ENCODE measurements at regions not wholly inside any gene's neighbourhood (a gene's known extent, or its start where the extent isn't known, plus 50 kb on each side); places are given as distances from the start of the nearest gene placed in this dataset.

DNA sequence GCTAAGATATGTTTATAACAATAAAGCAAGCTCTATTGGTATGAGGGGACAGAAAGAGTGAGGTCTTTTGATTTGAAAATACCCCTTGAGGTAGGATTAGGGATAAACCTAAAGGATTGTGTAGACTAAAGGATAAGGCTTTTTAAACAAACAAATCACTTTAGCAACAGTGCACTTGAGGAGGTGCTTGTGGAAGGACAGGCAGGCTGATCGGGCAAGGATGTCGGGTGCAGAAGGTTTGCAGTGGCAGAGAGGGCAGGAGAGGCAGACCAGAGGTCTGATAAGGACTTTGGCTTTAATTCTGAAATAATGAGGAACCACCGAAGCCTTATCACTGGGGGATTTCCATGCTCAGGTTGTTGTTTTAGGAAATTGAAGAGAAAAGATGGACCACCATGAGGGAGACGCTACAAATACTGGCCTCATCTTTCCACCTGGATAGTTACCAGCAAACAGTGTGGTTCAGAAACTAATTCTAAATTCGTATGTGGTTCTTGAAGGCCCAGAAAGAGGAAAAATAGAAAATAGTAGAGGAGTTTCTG is 119.5 kb upstream of the KLF6 start:
- ChIA-PET POLR2A (interaction anchor here (2.8 to 4.5 kb wide), 2 partner anchors 119 to 120 kb away, joined by 8 to 58 read pairs; partner anchors contain the start of gene KLF6), CTCF (no interaction called here)
- no peaks in the 10 kb centered on the region for H3K27me3 Mint-ChIP-seq
- ATAC-seq (ENCODE audit: low read depth) = peak; percentile 15
- TF ChIP-seq, protein P1, sequence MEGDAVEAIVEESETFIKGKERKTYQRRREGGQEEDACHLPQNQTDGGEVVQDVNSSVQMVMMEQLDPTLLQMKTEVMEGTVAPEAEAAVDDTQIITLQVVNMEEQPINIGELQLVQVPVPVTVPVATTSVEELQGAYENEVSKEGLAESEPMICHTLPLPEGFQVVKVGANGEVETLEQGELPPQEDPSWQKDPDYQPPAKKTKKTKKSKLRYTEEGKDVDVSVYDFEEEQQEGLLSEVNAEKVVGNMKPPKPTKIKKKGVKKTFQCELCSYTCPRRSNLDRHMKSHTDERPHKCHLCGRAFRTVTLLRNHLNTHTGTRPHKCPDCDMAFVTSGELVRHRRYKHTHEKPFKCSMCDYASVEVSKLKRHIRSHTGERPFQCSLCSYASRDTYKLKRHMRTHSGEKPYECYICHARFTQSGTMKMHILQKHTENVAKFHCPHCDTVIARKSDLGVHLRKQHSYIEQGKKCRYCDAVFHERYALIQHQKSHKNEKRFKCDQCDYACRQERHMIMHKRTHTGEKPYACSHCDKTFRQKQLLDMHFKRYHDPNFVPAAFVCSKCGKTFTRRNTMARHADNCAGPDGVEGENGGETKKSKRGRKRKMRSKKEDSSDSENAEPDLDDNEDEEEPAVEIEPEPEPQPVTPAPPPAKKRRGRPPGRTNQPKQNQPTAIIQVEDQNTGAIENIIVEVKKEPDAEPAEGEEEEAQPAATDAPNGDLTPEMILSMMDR (IDR thresholded peaks at IDR 0.05) = no peak
- peaks cover 4% of the 10 kb centered on the region for H3K9me3 Mint-ChIP-seq
- H3K4me3 Mint-ChIP-seq = peak overlapping the region; percentile 26
- no peak for DNase-seq
- H3K36me3 Mint-ChIP-seq (ENCODE audit: low read depth) = no peaks in the 10 kb centered on the region
- intact Hi-C loops (cut with micrococcal nuclease) = no loop called here
- peaks cover 54% of the 10 kb centered on the region for H3K4me1 Mint-ChIP-seq
- H3K27ac Mint-ChIP-seq = peak overlapping the region; percentile 85

DNA sequence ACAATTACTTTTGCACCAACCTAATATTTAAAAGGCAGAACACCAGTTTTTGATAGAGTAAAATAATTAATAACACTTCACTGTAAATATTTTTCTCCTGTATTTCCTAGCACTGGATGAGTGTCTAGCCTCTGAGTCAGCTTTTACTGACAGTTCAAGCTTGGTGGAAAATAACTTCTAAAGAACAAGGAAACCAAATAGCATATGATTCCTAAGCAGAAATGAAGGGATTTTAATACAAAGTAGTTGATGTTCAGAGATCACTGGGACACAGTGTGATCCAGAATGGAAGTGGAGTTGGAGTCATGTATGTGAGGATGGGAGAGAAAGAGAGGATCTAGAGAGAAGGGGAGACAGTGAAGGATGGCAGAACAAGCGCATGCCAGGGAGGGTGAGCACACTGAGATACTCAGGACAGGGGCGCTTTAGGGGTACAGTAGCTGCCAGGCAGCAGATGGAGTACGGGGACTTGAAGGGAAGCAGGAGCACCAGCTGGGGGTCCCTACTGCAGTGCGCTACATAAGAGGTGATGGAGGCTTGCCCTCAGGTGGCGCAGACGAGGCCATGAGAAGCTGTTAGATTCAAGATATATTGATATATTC is 117.9 kb upstream of the KLF6 start:
- ATAC-seq (ENCODE audit: low read depth) = peak; percentile 32
- CTCF ChIA-PET = no interaction called here
- peak overlapping the region; percentile 87 for H3K27ac Mint-ChIP-seq

DNA sequence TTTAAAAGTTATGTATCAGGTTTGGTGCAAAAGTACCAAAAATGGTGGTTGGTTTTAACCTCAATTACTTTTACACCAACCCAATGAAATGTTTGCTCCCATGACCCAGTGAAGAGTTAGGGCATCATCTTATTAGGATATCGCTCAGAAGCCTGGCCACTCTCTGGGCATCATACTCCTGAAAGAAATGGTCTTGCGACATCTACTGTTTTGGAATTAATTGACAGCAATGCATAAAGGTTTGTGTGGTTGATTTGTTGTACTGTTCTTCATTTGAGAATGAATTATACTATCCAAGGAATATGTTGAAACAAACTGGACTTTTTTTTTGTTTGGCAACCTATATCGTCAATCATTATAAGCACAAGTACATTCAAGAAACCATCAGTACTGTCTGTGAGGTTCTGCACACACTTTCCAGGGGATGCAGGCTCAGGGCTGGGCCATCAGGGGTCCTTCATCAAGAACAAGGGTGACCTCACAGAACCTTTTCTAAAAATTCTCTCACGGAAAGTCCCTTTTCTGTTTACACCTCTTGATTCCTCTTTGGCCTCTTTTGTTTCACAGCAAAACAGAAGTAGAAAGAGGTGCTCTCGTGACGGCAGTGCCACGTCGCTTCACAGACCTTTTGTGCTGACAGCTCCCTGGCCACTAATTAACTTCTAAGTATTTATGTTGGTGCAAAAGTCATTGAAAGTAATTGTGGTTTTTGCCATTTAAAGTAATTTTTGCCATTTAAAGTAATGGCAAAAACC is 117.2 kb upstream of the KLF6 start:
- Mint-ChIP-seq H3K4me3 (peak overlapping the region; percentile 58), H3K27ac (peak overlapping the region; percentile 87), H3K36me3 (ENCODE audit: low read depth) (no peaks in the 10 kb centered on the region), H3K4me1 (peaks cover 54% of the 10 kb centered on the region), H3K27me3 (no peaks in the 10 kb centered on the region), H3K9me3 (peaks cover 4% of the 10 kb centered on the region)
- intact Hi-C loops (cut with micrococcal nuclease) = loop anchor here (1.0 to 2.0 kb wide), 7 partner anchors 27 to 229 kb away; partner anchors contain the start of gene KLF6
- peak; percentile 30 for DNase-seq
- POLR2A ChIA-PET = interaction anchor here (0.6 to 4.5 kb wide), 8 partner anchors 14 to 417 kb away, joined by 3 to 58 read pairs (median 4); partner anchors contain the start of gene KLF6
- CTCF ChIA-PET = interaction anchor here (1.1 kb wide), 1 partner anchor 33 kb away, joined by 4 read pairs; no protein-coding TSS in a partner anchor
- ATAC-seq (ENCODE audit: low read depth) = peak; percentile 87
- TF ChIP-seq, protein P1 (IDR thresholded peaks at IDR 0.05) = no peak

More for the DNA sequence above, 117.9 kb upstream of the KLF6 start:
- Mint-ChIP-seq H3K9me3 (peaks cover 4% of the 10 kb centered on the region), H3K4me1 (peaks cover 56% of the 10 kb centered on the region), H3K36me3 (ENCODE audit: low read depth) (no peaks in the 10 kb centered on the region), H3K27me3 (no peaks in the 10 kb centered on the region), H3K4me3 (peak overlapping the region; percentile 15)
- POLR2A ChIA-PET = interaction anchor here (1.0 to 4.5 kb wide), 7 partner anchors 9 to 418 kb away, joined by 3 to 58 read pairs (median 4); partner anchors contain the start of gene KLF6
- intact Hi-C loops (cut with micrococcal nuclease) = loop anchor here (1.0 to 2.0 kb wide), 7 partner anchors 28 to 228 kb away; partner anchors contain the start of gene KLF6
- TF ChIP-seq, protein P1 (IDR thresholded peaks at IDR 0.05) = no peak
- no peak for DNase-seq

DNA sequence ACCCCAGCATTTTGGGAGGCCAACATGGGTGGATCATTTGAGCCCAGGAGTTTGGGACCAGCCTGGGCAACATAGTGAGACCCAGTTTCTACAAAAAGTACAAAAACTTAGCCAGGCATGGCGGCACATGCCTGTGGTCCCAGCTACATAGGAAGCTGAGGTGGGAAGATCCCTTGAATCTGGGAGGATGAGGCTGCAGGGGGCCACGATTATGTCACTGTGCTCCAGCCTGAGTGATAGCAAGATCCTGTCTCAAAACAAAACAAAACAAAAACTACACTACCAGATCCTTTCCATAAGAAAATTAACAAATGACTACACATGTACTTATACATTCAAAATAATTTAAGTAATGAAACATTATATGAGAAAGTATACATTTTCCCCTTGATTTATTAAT is 116.4 kb upstream of the KLF6 start:
- Mint-ChIP-seq H3K9me3 (peaks cover 4% of the 10 kb centered on the region), H3K4me1 (peaks cover 53% of the 10 kb centered on the region), H3K36me3 (ENCODE audit: low read depth) (no peaks in the 10 kb centered on the region), H3K27me3 (no peaks in the 10 kb centered on the region), H3K27ac (peak overlapping the region; percentile 87), H3K4me3 (no peak overlapping the region)
- ATAC-seq (ENCODE audit: low read depth) (no peak), DNase-seq (no peak)
- ChIA-PET POLR2A (interaction anchor here (0.6 to 4.5 kb wide), 3 partner anchors 117 to 331 kb away, joined by 5 to 58 read pairs (median 8); partner anchors contain the start of gene KLF6), CTCF (interaction anchor here (1.1 kb wide), 1 partner anchor 34 kb away, joined by 4 read pairs; no protein-coding TSS in a partner anchor)
- TF ChIP-seq, protein P1 (IDR thresholded peaks at IDR 0.05) = no peak
- intact Hi-C loops (cut with micrococcal nuclease) = no loop called here
